Fibroblast of villous mesenchyme (primary cell): ENCODE measurements at regions not wholly inside any gene's neighbourhood (a gene's known extent, or its start where the extent isn't known, plus 50 kb on each side); places are given as distances from the start of the nearest gene placed in this dataset.

ENCODE experiments used
- DNase-seq: peaks from one replicate; pipeline ENCODE4 v3.0.0-alpha.2; 2010; ENCODE audit warnings: low read depth
- H3K4me3 ChIP-seq: 2 replicates; pipeline ENCODE4 v1.5.1; 2011; ENCODE audit warnings: low read depth, mild to moderate bottlenecking, low read length
- TF ChIP-seq, protein P1 (sequence below): IDR thresholded peaks from 2 replicates; pipeline ENCODE4 v1.5.1; 2012; ENCODE audit warnings: low read depth, mild to moderate bottlenecking, low read length; ENCODE audit not compliant: insufficient read depth

DNA sequence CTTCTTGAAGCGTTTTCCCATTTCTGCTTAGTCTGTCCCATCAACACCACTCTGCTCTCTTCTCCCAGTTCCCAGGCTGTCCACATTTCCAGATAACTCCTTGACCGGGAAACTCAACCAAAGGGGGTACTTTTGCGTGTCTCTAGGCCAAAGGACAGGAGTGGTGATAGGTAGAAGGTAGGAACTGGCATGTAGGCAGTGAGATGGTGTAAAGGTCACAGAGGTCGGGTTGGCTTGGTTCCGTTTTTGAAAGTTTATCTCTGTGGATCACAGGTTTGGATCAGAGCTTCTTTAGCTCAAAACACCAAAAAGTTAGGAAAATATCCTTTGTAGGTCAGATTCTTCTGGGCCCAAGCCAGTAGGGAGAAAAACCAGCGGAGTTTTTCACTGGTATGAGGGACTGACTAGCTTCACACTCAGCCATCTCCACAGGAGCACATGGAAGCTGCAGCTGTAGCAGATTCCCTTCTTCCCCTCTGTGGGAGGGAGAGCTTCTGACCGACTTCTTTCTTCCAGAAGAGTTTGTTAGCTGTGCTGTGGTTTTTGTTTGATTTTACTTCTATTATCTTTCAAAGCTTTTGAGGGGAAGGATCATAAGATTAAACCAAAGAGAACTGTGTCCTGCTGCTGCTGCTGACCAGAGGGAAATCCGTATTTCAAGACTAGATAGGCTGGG, 98.4 kb upstream of the DMRT1 start:
- no peak for DNase-seq
- TF ChIP-seq, protein P1, sequence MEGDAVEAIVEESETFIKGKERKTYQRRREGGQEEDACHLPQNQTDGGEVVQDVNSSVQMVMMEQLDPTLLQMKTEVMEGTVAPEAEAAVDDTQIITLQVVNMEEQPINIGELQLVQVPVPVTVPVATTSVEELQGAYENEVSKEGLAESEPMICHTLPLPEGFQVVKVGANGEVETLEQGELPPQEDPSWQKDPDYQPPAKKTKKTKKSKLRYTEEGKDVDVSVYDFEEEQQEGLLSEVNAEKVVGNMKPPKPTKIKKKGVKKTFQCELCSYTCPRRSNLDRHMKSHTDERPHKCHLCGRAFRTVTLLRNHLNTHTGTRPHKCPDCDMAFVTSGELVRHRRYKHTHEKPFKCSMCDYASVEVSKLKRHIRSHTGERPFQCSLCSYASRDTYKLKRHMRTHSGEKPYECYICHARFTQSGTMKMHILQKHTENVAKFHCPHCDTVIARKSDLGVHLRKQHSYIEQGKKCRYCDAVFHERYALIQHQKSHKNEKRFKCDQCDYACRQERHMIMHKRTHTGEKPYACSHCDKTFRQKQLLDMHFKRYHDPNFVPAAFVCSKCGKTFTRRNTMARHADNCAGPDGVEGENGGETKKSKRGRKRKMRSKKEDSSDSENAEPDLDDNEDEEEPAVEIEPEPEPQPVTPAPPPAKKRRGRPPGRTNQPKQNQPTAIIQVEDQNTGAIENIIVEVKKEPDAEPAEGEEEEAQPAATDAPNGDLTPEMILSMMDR, result no peak
- no peak overlapping the region for H3K4me3 ChIP-seq

DNA sequence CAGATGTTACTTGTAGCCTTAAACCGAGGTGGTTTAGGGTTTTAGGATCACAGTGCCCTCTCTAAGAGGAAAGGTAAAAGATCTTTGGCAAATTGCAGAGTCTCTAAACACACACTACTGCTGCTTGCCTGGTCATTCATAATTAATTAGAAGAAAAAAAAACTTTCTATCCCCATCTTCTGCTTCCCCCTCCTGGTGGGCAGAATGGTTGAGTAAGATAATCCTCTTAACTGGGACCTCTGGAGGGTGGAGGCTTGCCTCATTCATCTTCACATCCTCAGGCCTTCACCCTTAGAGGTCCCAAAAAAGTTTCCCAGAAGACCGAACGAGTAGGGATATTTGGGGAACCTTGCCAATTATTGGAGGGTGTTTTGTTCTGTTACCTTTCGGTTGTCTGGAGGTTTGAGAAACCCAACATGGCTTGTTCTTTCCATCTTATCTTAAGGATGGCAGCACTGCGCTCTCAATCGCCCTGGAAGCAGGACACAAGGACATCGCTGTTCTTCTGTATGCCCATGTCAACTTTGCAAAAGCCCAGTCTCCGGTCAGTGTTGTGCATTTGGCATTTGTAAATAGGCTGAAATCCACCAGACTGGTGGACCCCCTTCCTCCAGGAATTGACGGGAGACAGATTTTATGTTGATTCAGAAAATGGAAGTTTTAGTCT, 97.3 kb upstream of the DMRT1 start:
- no peak for DNase-seq
- TF ChIP-seq, protein P1, result no peak
- H3K4me3 ChIP-seq, result no peak overlapping the region

DNA sequence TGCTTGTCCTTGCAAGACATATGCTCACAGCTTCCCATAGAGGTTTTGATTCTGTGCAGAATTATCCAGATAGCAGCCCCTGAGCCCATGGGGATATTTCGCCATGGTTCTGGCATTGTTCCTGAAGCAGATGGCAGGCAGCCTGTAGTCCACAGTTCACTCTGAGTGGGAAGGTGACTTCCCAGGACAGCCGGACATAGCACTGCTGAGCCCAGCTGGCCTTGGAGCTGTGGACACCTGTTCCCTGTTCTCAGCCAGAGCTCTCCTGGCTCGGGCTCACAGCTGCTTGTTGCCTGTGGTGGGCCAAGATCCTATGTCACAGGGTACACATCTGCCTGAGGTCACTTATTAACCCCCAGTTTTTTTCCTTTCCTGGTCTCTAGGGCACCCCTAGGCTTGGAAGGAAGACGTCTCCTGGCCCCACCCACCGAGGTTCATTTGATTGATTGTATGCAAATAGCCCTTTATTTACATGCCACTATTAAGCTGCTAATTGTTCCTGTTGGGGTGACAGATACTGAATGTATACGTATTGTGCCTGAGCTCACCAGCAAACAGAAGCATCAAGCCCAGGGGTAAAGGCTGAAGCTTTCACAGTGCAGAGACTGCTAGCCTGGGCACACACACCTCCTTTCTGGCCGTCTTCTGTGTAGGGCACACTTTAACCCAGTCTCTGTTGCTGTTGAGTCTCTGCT, 96.6 kb upstream of the DMRT1 start:
- TF ChIP-seq, protein P1, result no peak
- no peak for DNase-seq
- H3K4me3 ChIP-seq, result no peak overlapping the region

DNA sequence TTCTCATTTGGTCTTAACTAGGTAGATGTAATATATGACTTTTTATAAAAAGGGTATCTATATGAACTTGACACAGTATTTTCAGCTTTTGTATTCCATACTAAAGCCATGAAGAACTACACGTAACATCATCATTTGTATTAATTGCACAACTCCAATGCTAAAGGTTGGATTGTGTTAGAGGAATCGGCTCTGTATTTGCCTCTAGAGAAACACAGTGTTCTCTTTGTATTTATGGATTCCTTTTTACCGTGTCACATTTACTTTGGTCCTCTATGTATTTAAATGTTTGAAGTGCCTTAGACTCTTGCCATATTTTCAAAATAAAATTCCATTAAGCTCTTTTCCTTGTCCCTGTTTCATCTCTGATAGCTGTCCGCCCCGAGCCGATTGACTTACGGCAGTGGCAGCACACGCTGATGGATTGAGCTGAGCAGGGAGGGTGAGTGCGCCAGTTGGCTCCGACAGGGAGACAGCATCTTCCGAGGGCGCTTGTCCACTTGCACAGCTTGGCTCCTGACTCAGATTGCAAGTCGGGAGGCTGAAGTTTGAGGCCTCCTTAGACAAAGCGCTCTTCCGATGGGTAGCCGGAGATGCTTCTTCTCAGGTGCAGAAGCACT, 95.6 kb upstream of the DMRT1 start:
- DNase-seq, result no peak
- TF ChIP-seq, protein P1, result no peak
- H3K4me3 ChIP-seq, result no peak overlapping the region

DNA sequence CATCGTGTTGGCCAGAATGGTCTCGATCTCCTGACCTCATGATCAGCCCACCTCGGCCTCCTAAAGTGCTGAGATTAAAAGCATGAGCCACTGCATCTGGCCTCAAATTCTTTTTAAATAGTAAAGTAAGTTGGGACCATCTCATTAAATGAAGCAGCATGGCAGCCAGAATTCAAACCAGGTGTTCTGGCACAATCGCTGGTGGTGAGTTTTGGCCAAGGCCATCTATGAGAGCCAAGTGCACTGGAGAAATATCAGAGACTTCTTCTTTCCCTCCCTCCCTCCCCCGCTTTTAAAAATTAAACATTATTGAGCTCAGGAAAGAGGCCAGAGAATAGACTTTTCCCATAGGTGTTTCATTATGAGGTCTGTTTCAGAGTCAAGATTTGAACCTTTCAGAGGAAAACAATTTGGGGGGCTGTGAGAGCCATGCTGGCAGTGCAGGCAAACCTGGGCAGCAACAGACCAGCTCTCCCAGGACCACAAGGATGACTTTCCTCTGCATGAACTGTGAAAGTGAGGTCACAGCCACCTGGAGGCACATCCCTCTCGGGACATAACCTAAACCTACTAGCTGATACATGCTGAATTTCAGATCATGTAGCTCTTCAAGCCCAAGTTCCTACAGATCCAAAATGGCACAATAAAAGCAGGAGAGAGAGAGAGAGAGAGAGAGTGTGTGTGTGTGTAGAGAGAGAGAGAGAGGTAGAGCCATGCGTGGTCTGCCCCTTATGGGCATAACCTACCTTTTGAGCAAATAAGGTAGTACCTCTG, 94.6 kb upstream of the DMRT1 start:
- no peak for DNase-seq
- no peak overlapping the region for H3K4me3 ChIP-seq
- TF ChIP-seq, protein P1, result no peak

DNA sequence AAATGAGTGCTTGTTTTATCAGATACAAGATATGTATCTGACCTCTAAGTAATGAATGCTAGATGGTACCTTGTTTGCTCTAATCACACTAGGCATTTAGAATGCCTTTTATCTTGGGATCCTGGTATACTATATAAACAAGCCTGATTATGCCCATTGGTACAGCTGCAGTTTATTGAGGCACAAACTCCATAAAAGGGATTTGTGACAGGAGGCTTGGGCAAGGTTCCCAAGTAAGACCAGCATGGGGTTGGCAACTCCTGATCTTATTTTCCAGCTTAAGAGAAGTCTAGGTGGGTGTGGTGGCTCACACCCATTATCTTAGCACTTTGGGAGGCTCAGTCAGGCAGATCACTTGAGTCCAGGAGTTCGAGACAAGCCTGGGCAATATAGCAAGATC, 93.9 kb upstream of the DMRT1 start:
- TF ChIP-seq, protein P1, result no peak
- H3K4me3 ChIP-seq, result no peak overlapping the region
- no peak for DNase-seq
